Type B pancreatic cell (in vitro differentiated cells): ENCODE measurements at regions not wholly inside any gene's neighbourhood (a gene's known extent, or its start where the extent isn't known, plus 50 kb on each side); places are given as distances from the start of the nearest gene placed in this dataset.
"Not testable (repeated sequence)": the region's sequence is repeated elsewhere in the genome, so short reads cannot be mapped to it uniquely, and the experiment has no call there.

ENCODE experiments used
- DNase-seq: peaks from one replicate; pipeline ENCODE4 v3.0.0; 2021; ENCODE audit warnings: mixed read lengths; ENCODE audit not compliant: unreplicated experiment; ENCODE audit errors: extremely low spot score
- H3K27ac Mint-ChIP-seq: 2 replicates; pipeline ENCODE4 v1.8.0; 2021; ENCODE audit warnings: mild to moderate bottlenecking, mixed read lengths
- H3K27me3 Mint-ChIP-seq: 2 replicates; pipeline ENCODE4 v1.8.0; 2021; ENCODE audit warnings: mixed read lengths
- H3K36me3 Mint-ChIP-seq: 2 replicates; pipeline ENCODE4 v1.8.0; 2021; ENCODE audit warnings: mixed read lengths
- H3K4me1 Mint-ChIP-seq: one replicate; pipeline ENCODE4 v1.8.0; 2021; ENCODE audit warnings: mixed read lengths; ENCODE audit not compliant: unreplicated experiment
- H3K4me3 Mint-ChIP-seq: 2 replicates; pipeline ENCODE4 v1.8.0; 2021; ENCODE audit warnings: mild to moderate bottlenecking, mixed read lengths
- H3K9me3 Mint-ChIP-seq: 2 replicates; pipeline ENCODE4 v1.8.0; 2021; ENCODE audit warnings: mixed read lengths
- CTCF ChIP-seq: fragments of 200-600 bp; sonication (generic); conservative IDR thresholded peaks from 2 replicates; pipeline ENCODE4 v1.5.0; 2021; ENCODE audit warnings: antibody characterized with exemption, mild to moderate bottlenecking

GRCh38 chr9:107768224-107768623, 278.7 kb upstream of the KLF4 start:
- no peak overlapping the region for H3K27ac Mint-ChIP-seq
- H3K4me3 Mint-ChIP-seq: no peak overlapping the region
- TF ChIP-seq CTCF: no peak

GRCh38 chr9:107767711-107768110, 278.1 kb upstream of the KLF4 start:
- Mint-ChIP-seq H3K27ac (no peak overlapping the region), H3K27me3 (peaks cover 5% of the 10 kb centered on the region), H3K36me3 (no peaks in the 10 kb centered on the region), H3K4me3 (no peak overlapping the region), H3K9me3 (peaks cover 12% of the 10 kb centered on the region), H3K4me1 (no peaks in the 10 kb centered on the region)
- DNase-seq: no peak
- no peak for TF ChIP-seq CTCF

More at GRCh38 chr9:107768224-107768623, 278.7 kb upstream of the KLF4 start:
- no peak for DNase-seq
- peaks cover 12% of the 10 kb centered on the region for H3K9me3 Mint-ChIP-seq
- no peaks in the 10 kb centered on the region for H3K36me3 Mint-ChIP-seq
- H3K4me1 Mint-ChIP-seq: no peaks in the 10 kb centered on the region
- peaks cover 5% of the 10 kb centered on the region for H3K27me3 Mint-ChIP-seq

GRCh38 chr9:107763469-107763868, 273.9 kb upstream of the KLF4 start:
- not testable (repeated sequence) for H3K27ac Mint-ChIP-seq, DNase-seq, H3K27me3 Mint-ChIP-seq, H3K36me3 Mint-ChIP-seq, H3K4me1 Mint-ChIP-seq, H3K4me3 Mint-ChIP-seq
- peaks cover 11% of the 10 kb centered on the region for H3K9me3 Mint-ChIP-seq

GRCh38 chr9:107761307-107761706, 271.7 kb upstream of the KLF4 start:
- TF ChIP-seq CTCF: no peak
- H3K4me3 Mint-ChIP-seq: no peak overlapping the region
- no peaks in the 10 kb centered on the region for H3K36me3 Mint-ChIP-seq
- no peak overlapping the region for H3K27ac Mint-ChIP-seq
- H3K27me3 Mint-ChIP-seq: no peaks in the 10 kb centered on the region
- peaks cover 5% of the 10 kb centered on the region for H3K4me1 Mint-ChIP-seq
- DNase-seq: no peak
- H3K9me3 Mint-ChIP-seq: peaks cover 11% of the 10 kb centered on the region

GRCh38 chr9:107760469-107761242, 271.1 kb upstream of the KLF4 start:
- Mint-ChIP-seq H3K9me3 (peaks cover 11% of the 10 kb centered on the region), H3K27me3 (no peaks in the 10 kb centered on the region), H3K36me3 (no peaks in the 10 kb centered on the region), H3K4me3 (no peak overlapping the region), H3K27ac (peak overlapping the region; percentile 91), H3K4me1 (peaks cover 5% of the 10 kb centered on the region)
- DNase-seq: no peak
- TF ChIP-seq CTCF: no peak

- Mint-ChIP-seq H3K36me3 (no peaks in the 10 kb centered on the region), H3K9me3 (peaks cover 11% of the 10 kb centered on the region), H3K4me3 (no peak overlapping the region), H3K4me1 (peaks cover 10% of the 10 kb centered on the region), H3K27ac (peak overlapping the region; percentile 91), H3K27me3 (no peaks in the 10 kb centered on the region)
- TF ChIP-seq CTCF: no peak
- no peak for DNase-seq
These were observed 270.2 kb upstream of the KLF4 start for GRCh38 chr9:107759823-107760166.
